ENCODE measurements at regions not wholly inside any gene's neighbourhood (a gene's known extent, or its start where the extent isn't known, plus 50 kb on each side); places are given as distances from the start of the nearest gene placed in this dataset.

DNA sequence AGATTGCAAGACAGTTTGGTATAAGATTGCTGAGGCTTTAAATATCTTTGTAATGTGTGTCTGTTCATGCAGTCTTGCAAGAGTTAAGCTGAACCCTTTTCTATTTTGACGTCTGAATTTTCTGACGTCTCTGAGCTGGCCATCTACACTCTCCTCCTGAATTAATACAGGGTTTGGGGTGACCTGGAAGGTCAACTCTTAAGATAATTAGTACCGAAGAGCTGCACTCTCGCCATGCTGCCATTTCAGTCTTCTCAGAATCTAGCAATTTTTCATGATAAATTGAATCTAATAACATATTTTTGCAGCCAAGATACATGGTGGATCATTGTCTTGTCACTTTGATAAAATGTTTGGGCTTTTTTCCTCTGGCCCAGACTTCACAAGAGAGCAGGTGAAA is 1245.2 kb upstream of the CELF4 start:
- Histone ChIP-seq H4K20me1 (ENCODE audit: insufficient read depth, low read length) (no peaks in the 10 kb centered on the region), H3K9me3 (ENCODE audit: low read length) (no peaks in the 10 kb centered on the region), H3K4me3 (ENCODE audit: low read depth, low read length, poor library complexity, severe bottlenecking) (no peak overlapping the region), H3K79me2 (ENCODE audit: insufficient read depth, low read depth, low read length) (no peaks in the 10 kb centered on the region), H3K36me3 (ENCODE audit: insufficient read depth, low read length) (no peaks in the 10 kb centered on the region), H2AFZ (ENCODE audit: low read length) (no peak overlapping the region), H3K4me1 (ENCODE audit: insufficient read depth, low read length, poor library complexity, severe bottlenecking) (no peaks in the 10 kb centered on the region), H3K27ac (ENCODE audit: low read depth, low read length, poor library complexity, severe bottlenecking) (no peak overlapping the region), H3K4me2 (ENCODE audit: low read length) (no peak overlapping the region), H3K9me2 (ENCODE audit: insufficient read depth, low read length) (no peaks in the 10 kb centered on the region)
- ChIA-PET CTCF (ENCODE audit: unreplicated experiment) (no interaction called here), POLR2A (no interaction called here)
- no peak for DNase-seq (ENCODE audit: low spot score)
- BruUV-seq (replicated peaks) = no TSS peak
- intact Hi-C loops (cut with micrococcal nuclease; ENCODE audit: unreplicated experiment) = no loop called here
- TF ChIP-seq, protein P1, sequence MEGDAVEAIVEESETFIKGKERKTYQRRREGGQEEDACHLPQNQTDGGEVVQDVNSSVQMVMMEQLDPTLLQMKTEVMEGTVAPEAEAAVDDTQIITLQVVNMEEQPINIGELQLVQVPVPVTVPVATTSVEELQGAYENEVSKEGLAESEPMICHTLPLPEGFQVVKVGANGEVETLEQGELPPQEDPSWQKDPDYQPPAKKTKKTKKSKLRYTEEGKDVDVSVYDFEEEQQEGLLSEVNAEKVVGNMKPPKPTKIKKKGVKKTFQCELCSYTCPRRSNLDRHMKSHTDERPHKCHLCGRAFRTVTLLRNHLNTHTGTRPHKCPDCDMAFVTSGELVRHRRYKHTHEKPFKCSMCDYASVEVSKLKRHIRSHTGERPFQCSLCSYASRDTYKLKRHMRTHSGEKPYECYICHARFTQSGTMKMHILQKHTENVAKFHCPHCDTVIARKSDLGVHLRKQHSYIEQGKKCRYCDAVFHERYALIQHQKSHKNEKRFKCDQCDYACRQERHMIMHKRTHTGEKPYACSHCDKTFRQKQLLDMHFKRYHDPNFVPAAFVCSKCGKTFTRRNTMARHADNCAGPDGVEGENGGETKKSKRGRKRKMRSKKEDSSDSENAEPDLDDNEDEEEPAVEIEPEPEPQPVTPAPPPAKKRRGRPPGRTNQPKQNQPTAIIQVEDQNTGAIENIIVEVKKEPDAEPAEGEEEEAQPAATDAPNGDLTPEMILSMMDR (conservative IDR thresholded peaks at IDR 0.05; ENCODE audit: low read length) = no peak
- TF ChIP-seq EZH2phosphoT487 (IDR thresholded peaks at IDR 0.05; ENCODE audit: borderline replicate concordance, low read depth, low read length) = no peak

DNA sequence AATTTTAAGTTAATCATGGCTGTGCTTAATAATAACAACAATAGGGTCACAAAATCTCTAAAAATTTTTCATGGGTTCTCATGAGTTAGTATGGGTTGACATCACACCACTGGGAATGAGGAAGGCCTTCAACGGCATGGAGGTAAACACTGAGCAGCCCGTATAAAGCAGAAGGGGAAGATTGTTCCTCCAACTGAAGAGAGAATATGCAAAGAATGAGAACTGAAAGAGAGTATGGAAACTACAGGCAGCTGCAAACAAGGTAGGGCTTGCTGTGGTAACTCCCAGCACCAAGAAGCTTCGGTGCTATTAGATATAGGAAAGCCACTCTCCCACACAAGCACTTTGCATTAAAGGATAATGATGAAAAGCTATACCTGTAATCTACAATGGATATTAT is 1242.3 kb upstream of the CELF4 start:
- no TSS peak for BruUV-seq (replicated peaks)
- POLR2A ChIA-PET = no interaction called here

DNA sequence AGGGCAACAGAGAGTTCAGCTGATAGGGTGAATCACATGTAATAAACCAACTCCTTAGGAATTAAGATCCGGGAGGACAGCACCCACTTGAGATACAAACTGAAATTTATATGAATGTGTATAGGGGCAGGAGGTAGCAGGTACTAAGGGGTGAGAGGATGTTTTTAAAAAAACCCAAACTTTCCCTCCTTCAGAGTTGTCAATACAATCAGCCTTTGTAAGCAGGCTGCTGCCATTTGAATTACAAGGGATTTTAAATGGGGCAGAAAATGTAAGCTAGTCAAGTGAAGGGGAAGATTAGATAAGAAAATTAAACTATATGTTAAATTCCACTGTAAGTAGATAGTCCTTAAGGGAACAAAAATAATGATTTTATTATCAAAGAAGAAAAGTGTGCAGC is 1239.7 kb upstream of the CELF4 start:
- DNase-seq (ENCODE audit: low spot score) = no peak
- no TSS peak for BruUV-seq (replicated peaks)

More for the DNA sequence above, 1242.3 kb upstream of the CELF4 start:
- H4K20me1 ChIP-seq (ENCODE audit: insufficient read depth, low read length) = no peaks in the 10 kb centered on the region
- H3K4me2 ChIP-seq (ENCODE audit: low read length) = no peak overlapping the region
- no peak overlapping the region for H3K4me3 ChIP-seq (ENCODE audit: low read depth, low read length, poor library complexity, severe bottlenecking)
- no peaks in the 10 kb centered on the region for H3K4me1 ChIP-seq (ENCODE audit: insufficient read depth, low read length, poor library complexity, severe bottlenecking)
- DNase-seq (ENCODE audit: low spot score) = no peak
- TF ChIP-seq, protein P1 (conservative IDR thresholded peaks at IDR 0.05; ENCODE audit: low read length) = no peak
- TF ChIP-seq EZH2phosphoT487 (IDR thresholded peaks at IDR 0.05; ENCODE audit: borderline replicate concordance, low read depth, low read length) = no peak
- no peak overlapping the region for H2AFZ ChIP-seq (ENCODE audit: low read length)
- H3K9me2 ChIP-seq (ENCODE audit: insufficient read depth, low read length) = no peaks in the 10 kb centered on the region
- CTCF ChIA-PET (ENCODE audit: unreplicated experiment) = no interaction called here
- no peaks in the 10 kb centered on the region for H3K9me3 ChIP-seq (ENCODE audit: low read length)
- H3K36me3 ChIP-seq (ENCODE audit: insufficient read depth, low read length) = no peaks in the 10 kb centered on the region
- intact Hi-C loops (cut with micrococcal nuclease; ENCODE audit: unreplicated experiment) = no loop called here
- H3K27ac ChIP-seq (ENCODE audit: low read depth, low read length, poor library complexity, severe bottlenecking) = no peak overlapping the region
- no peaks in the 10 kb centered on the region for H3K79me2 ChIP-seq (ENCODE audit: insufficient read depth, low read depth, low read length)

More for the DNA sequence above, 1239.7 kb upstream of the CELF4 start:
- Histone ChIP-seq H3K4me1 (ENCODE audit: insufficient read depth, low read length, poor library complexity, severe bottlenecking) (no peaks in the 10 kb centered on the region), H3K79me2 (ENCODE audit: insufficient read depth, low read depth, low read length) (no peaks in the 10 kb centered on the region), H3K36me3 (ENCODE audit: insufficient read depth, low read length) (no peaks in the 10 kb centered on the region), H3K27ac (ENCODE audit: low read depth, low read length, poor library complexity, severe bottlenecking) (no peak overlapping the region), H3K9me3 (ENCODE audit: low read length) (no peaks in the 10 kb centered on the region), H3K4me2 (ENCODE audit: low read length) (no peak overlapping the region), H3K9me2 (ENCODE audit: insufficient read depth, low read length) (no peaks in the 10 kb centered on the region), H3K4me3 (ENCODE audit: low read depth, low read length, poor library complexity, severe bottlenecking) (no peak overlapping the region), H2AFZ (ENCODE audit: low read length) (no peak overlapping the region), H4K20me1 (ENCODE audit: insufficient read depth, low read length) (no peaks in the 10 kb centered on the region)
- intact Hi-C loops (cut with micrococcal nuclease; ENCODE audit: unreplicated experiment) = no loop called here
- ChIA-PET CTCF (ENCODE audit: unreplicated experiment) (no interaction called here), POLR2A (no interaction called here)
- TF ChIP-seq, protein P1 (conservative IDR thresholded peaks at IDR 0.05; ENCODE audit: low read length) = no peak
- no peak for TF ChIP-seq EZH2phosphoT487 (IDR thresholded peaks at IDR 0.05; ENCODE audit: borderline replicate concordance, low read depth, low read length)
